ENCODE measurements at regions not wholly inside any gene's neighbourhood (a gene's known extent, or its start where the extent isn't known, plus 50 kb on each side); places are given as distances from the start of the nearest gene placed in this dataset.

- Histone ChIP-seq H3K9ac (ENCODE audit: low read length) (no peak overlapping the region), H3K4me3 (ENCODE audit: low read length) (no peak overlapping the region), H3K27me3 (ENCODE audit: control insufficient read depth, insufficient read depth, low read length) (no peaks in the 10 kb centered on the region), H3K27ac (ENCODE audit: low read length) (no peak overlapping the region), H3K9me3 (ENCODE audit: control insufficient read depth, low read depth, low read length) (no peaks in the 10 kb centered on the region), H3K4me1 (ENCODE audit: control insufficient read depth, low read depth, low read length) (no peaks in the 10 kb centered on the region), H3K36me3 (ENCODE audit: control insufficient read depth, low read depth, low read length) (no peaks in the 10 kb centered on the region)
Observed at GRCh38 chr11:80084608-80085007, 643.8 kb upstream of the TENM4 start.

- H3K9ac ChIP-seq (ENCODE audit: low read length) = no peak overlapping the region
- no peaks in the 10 kb centered on the region for H3K36me3 ChIP-seq (ENCODE audit: control insufficient read depth, low read depth, low read length)
- H3K27ac ChIP-seq (ENCODE audit: low read length) = no peak overlapping the region
- no peak overlapping the region for H3K4me3 ChIP-seq (ENCODE audit: low read length)
- no peaks in the 10 kb centered on the region for H3K4me1 ChIP-seq (ENCODE audit: control insufficient read depth, low read depth, low read length)
- no peaks in the 10 kb centered on the region for H3K27me3 ChIP-seq (ENCODE audit: control insufficient read depth, insufficient read depth, low read length)
- H3K9me3 ChIP-seq (ENCODE audit: control insufficient read depth, low read depth, low read length) = no peaks in the 10 kb centered on the region
Observed at GRCh38 chr11:80083531-80083951, 642.7 kb upstream of the TENM4 start.

GRCh38 chr11:80082406-80082805, 641.6 kb upstream of the TENM4 start:
- Histone ChIP-seq H3K9ac (ENCODE audit: low read length) (no peak overlapping the region), H3K4me3 (ENCODE audit: low read length) (no peak overlapping the region), H3K27me3 (ENCODE audit: control insufficient read depth, insufficient read depth, low read length) (no peaks in the 10 kb centered on the region), H3K4me1 (ENCODE audit: control insufficient read depth, low read depth, low read length) (no peaks in the 10 kb centered on the region), H3K36me3 (ENCODE audit: control insufficient read depth, low read depth, low read length) (no peaks in the 10 kb centered on the region), H3K9me3 (ENCODE audit: control insufficient read depth, low read depth, low read length) (no peaks in the 10 kb centered on the region), H3K27ac (ENCODE audit: low read length) (no peak overlapping the region)

- Histone ChIP-seq H3K27me3 (ENCODE audit: control insufficient read depth, insufficient read depth, low read length) (no peaks in the 10 kb centered on the region), H3K4me3 (ENCODE audit: low read length) (no peak overlapping the region), H3K4me1 (ENCODE audit: control insufficient read depth, low read depth, low read length) (no peaks in the 10 kb centered on the region), H3K9ac (ENCODE audit: low read length) (no peak overlapping the region), H3K27ac (ENCODE audit: low read length) (no peak overlapping the region), H3K36me3 (ENCODE audit: control insufficient read depth, low read depth, low read length) (no peaks in the 10 kb centered on the region), H3K9me3 (ENCODE audit: control insufficient read depth, low read depth, low read length) (no peaks in the 10 kb centered on the region)
Observed at GRCh38 chr11:80077113-80077512, 636.3 kb upstream of the TENM4 start.

DNA sequence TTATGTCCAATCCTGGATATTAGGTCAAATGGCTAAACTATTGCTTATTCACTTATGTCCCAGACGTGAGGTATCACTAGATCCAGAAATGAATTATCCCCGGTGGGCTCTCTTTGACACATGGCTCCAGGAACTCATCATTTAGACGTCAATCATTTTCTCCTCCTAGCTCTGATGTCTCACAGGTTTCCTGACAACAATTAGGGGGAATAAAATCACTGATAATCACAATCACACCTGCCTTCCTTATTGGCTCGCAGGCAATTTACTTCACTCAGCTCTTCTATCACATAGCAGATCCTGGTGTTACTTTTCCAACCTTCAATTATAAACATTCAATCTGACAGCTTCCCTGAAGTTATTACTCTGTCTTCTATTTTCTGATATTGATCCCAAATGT, 634.0 kb upstream of the TENM4 start:
- Histone ChIP-seq H3K4me1 (ENCODE audit: control insufficient read depth, low read depth, low read length) (no peaks in the 10 kb centered on the region), H3K36me3 (ENCODE audit: control insufficient read depth, low read depth, low read length) (no peaks in the 10 kb centered on the region)

DNA sequence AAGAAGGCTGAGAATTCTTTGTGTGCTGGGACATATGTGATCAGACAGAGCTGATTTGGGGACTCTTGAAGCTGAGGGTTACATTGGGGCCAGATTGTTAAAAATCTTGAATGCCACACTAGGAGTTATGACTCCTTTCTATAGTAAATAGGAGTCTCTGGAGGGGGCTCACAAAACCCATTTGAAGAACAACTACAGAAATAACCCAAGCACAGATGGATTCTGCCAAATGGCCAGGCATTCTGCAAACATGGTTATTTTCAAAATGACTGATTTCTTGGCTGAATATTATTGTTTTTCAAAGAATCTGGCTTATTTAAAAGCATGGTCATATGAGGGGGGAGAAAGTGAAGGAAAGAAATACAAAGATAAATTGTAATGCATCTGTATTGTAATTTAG, 625.5 kb upstream of the TENM4 start:
- Histone ChIP-seq H3K9me3 (ENCODE audit: control insufficient read depth, low read depth, low read length) (no peaks in the 10 kb centered on the region), H3K4me1 (ENCODE audit: control insufficient read depth, low read depth, low read length) (no peaks in the 10 kb centered on the region), H3K4me3 (ENCODE audit: low read length) (no peak overlapping the region), H3K27ac (ENCODE audit: low read length) (no peak overlapping the region), H3K9ac (ENCODE audit: low read length) (no peak overlapping the region), H3K36me3 (ENCODE audit: control insufficient read depth, low read depth, low read length) (no peaks in the 10 kb centered on the region), H3K27me3 (ENCODE audit: control insufficient read depth, insufficient read depth, low read length) (no peaks in the 10 kb centered on the region)

More for the DNA sequence above, 634.0 kb upstream of the TENM4 start:
- Histone ChIP-seq H3K4me3 (ENCODE audit: low read length) (no peak overlapping the region), H3K9me3 (ENCODE audit: control insufficient read depth, low read depth, low read length) (no peaks in the 10 kb centered on the region), H3K9ac (ENCODE audit: low read length) (no peak overlapping the region), H3K27ac (ENCODE audit: low read length) (no peak overlapping the region), H3K27me3 (ENCODE audit: control insufficient read depth, insufficient read depth, low read length) (no peaks in the 10 kb centered on the region)

DNA sequence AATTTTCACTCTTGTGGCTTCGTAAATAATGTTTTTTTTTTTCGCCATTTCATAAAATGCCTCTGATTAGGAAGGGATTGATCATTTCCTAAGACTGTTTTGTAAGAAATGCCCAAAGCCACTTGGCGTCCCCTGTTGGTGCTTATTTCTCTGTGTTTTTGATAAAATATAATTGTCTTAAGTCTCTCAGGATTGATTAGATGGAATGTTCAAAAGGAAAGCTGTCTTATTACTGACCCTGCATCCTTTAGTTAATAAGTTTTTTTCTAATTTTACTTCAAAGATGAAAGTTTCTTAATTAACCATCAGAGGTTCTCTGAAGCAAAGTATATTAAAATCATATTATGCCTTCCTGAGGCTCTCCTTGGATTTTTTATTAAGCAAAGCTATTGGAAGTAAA, 624.3 kb upstream of the TENM4 start:
- no peaks in the 10 kb centered on the region for H3K36me3 ChIP-seq (ENCODE audit: control insufficient read depth, low read depth, low read length)
- H3K27me3 ChIP-seq (ENCODE audit: control insufficient read depth, insufficient read depth, low read length) = no peaks in the 10 kb centered on the region

DNA sequence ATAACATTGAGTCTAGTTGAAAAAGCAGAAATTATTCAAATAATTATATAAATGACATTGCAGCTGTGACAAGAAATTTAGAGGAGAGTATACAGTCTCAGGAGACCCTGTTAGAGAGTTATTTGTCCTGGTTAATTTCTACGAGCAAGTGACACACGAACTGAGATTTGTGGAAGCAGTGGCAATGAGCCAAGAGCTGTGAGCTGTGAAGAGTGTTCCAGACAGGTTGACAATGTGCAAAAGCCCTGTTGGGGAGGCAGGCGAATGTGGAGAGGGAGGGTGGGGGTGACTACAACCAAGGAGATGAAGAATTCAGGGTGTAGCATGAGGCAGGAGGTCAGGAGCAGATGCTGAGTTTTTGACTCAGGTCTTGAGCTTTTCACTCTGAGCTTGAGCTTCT, 620.2 kb upstream of the TENM4 start:
- Histone ChIP-seq H3K27me3 (ENCODE audit: control insufficient read depth, insufficient read depth, low read length) (no peaks in the 10 kb centered on the region), H3K36me3 (ENCODE audit: control insufficient read depth, low read depth, low read length) (no peaks in the 10 kb centered on the region), H3K9ac (ENCODE audit: low read length) (no peak overlapping the region)

More for the DNA sequence above, 624.3 kb upstream of the TENM4 start:
- no peak overlapping the region for H3K9ac ChIP-seq (ENCODE audit: low read length)
- H3K4me3 ChIP-seq (ENCODE audit: low read length) = no peak overlapping the region
- no peaks in the 10 kb centered on the region for H3K9me3 ChIP-seq (ENCODE audit: control insufficient read depth, low read depth, low read length)
- no peak overlapping the region for H3K27ac ChIP-seq (ENCODE audit: low read length)
- no peaks in the 10 kb centered on the region for H3K4me1 ChIP-seq (ENCODE audit: control insufficient read depth, low read depth, low read length)

GRCh38 chr11:80054582-80055165, 613.8 kb upstream of the TENM4 start:
- Histone ChIP-seq H3K4me3 (ENCODE audit: low read length) (no peak overlapping the region), H3K36me3 (ENCODE audit: control insufficient read depth, low read depth, low read length) (no peaks in the 10 kb centered on the region)

More for the DNA sequence above, 620.2 kb upstream of the TENM4 start:
- Histone ChIP-seq H3K9me3 (ENCODE audit: control insufficient read depth, low read depth, low read length) (no peaks in the 10 kb centered on the region), H3K4me3 (ENCODE audit: low read length) (no peak overlapping the region), H3K4me1 (ENCODE audit: control insufficient read depth, low read depth, low read length) (no peaks in the 10 kb centered on the region), H3K27ac (ENCODE audit: low read length) (no peak overlapping the region)

GRCh38 chr11:80048513-80048912, 607.7 kb upstream of the TENM4 start:
- Histone ChIP-seq H3K27ac (ENCODE audit: low read length) (no peak overlapping the region), H3K9ac (ENCODE audit: low read length) (no peak overlapping the region), H3K27me3 (ENCODE audit: control insufficient read depth, insufficient read depth, low read length) (no peaks in the 10 kb centered on the region), H3K9me3 (ENCODE audit: control insufficient read depth, low read depth, low read length) (no peaks in the 10 kb centered on the region), H3K36me3 (ENCODE audit: control insufficient read depth, low read depth, low read length) (no peaks in the 10 kb centered on the region), H3K4me3 (ENCODE audit: low read length) (no peak overlapping the region), H3K4me1 (ENCODE audit: control insufficient read depth, low read depth, low read length) (no peaks in the 10 kb centered on the region)

More at GRCh38 chr11:80054582-80055165, 613.8 kb upstream of the TENM4 start:
- H3K4me1 ChIP-seq (ENCODE audit: control insufficient read depth, low read depth, low read length) = no peaks in the 10 kb centered on the region
- no peak overlapping the region for H3K27ac ChIP-seq (ENCODE audit: low read length)
- H3K27me3 ChIP-seq (ENCODE audit: control insufficient read depth, insufficient read depth, low read length) = no peaks in the 10 kb centered on the region
- H3K9me3 ChIP-seq (ENCODE audit: control insufficient read depth, low read depth, low read length) = no peaks in the 10 kb centered on the region
- no peak overlapping the region for H3K9ac ChIP-seq (ENCODE audit: low read length)

DNA sequence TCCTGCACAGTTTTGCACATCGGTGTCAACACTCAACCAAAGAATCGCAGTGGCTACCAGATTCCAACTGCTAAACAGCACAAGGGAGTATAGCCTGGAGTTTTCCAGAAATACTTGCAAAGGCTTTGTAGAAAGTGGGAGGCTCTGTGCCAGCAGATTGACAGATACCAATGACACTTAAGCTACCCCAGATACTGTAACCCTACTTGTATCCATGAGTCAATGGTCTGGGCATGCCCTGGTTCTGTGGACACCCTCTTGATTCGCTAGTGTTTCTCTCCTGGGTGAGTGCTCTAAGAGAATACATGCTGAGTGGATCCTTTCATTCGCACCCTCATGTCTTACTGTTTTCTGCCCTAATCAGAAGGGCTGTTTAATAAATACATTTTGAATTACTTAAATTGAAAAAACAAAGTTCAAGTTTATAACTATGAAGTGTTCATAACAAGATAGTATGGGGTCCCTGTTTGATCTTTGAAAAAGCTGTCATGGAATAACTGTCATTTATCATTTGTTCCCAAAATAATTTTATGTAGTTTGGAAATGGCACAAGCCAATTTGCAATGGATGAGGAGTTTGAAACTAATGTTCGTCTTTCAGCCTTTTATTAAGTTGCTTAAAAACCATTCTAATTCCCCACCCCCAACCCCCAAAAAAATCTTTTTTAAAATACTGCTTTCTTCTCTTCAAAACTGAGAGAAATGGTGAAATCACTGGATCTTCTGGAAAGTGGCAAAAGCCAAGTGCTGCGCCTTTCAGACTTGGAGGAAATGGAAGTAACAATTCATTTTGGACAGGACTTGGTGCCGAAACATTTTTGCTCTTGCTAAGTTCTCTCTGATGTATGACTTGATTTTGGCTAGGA, 600.5 kb upstream of the TENM4 start:
- H3K4me3 ChIP-seq (ENCODE audit: low read length) = no peak overlapping the region
- H3K27me3 ChIP-seq (ENCODE audit: control insufficient read depth, insufficient read depth, low read length) = no peaks in the 10 kb centered on the region
- no peaks in the 10 kb centered on the region for H3K4me1 ChIP-seq (ENCODE audit: control insufficient read depth, low read depth, low read length)
- no peaks in the 10 kb centered on the region for H3K36me3 ChIP-seq (ENCODE audit: control insufficient read depth, low read depth, low read length)
- H3K9me3 ChIP-seq (ENCODE audit: control insufficient read depth, low read depth, low read length) = no peaks in the 10 kb centered on the region
- no peak overlapping the region for H3K9ac ChIP-seq (ENCODE audit: low read length)
- no peak overlapping the region for H3K27ac ChIP-seq (ENCODE audit: low read length)

DNA sequence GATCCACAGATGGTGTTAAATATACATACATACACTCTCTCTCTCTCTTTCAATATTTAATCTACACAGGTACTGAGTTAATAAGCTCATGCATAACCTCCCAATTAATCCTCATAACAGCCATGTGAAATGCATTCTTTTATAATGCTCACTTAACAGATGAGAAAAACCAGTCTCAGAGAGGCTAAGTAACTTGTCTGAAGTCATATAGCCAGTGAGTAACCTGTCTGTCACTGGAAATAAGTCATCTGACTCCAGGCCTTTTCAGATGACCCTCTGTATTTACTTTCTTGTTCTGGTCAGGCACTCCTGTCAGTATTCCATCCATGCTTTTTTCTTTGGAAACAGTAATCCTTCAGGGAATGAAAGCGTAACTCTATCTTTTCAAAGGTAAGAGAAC, 594.0 kb upstream of the TENM4 start:
- no peaks in the 10 kb centered on the region for H3K9me3 ChIP-seq (ENCODE audit: control insufficient read depth, low read depth, low read length)
- no peak overlapping the region for H3K27ac ChIP-seq (ENCODE audit: low read length)
- no peaks in the 10 kb centered on the region for H3K36me3 ChIP-seq (ENCODE audit: control insufficient read depth, low read depth, low read length)
- no peak overlapping the region for H3K9ac ChIP-seq (ENCODE audit: low read length)
- H3K4me3 ChIP-seq (ENCODE audit: low read length) = no peak overlapping the region
- no peaks in the 10 kb centered on the region for H3K27me3 ChIP-seq (ENCODE audit: control insufficient read depth, insufficient read depth, low read length)
- no peaks in the 10 kb centered on the region for H3K4me1 ChIP-seq (ENCODE audit: control insufficient read depth, low read depth, low read length)
